H1 (cell line): ENCODE measurements at regions not wholly inside any gene's neighbourhood (a gene's known extent, or its start where the extent isn't known, plus 50 kb on each side); places are given as distances from the start of the nearest gene placed in this dataset.
A peak's percentile ranks its signal among the peaks of the same experiment; 100 is the strongest.

Source experiments
- CTCF ChIA-PET: fragments of 300-600 bp; sonication (Branson Sonifier 250); formaldehyde crosslinking; loops from one replicate; lab custom pipeline; 2021; ENCODE audit not compliant: partially characterized antibody; lab: Charles Lee
- POLR2A ChIA-PET: fragments of 300-600 bp; sonication (Branson Sonifier 250); formaldehyde crosslinking; loops from one replicate; lab custom pipeline; 2021; ENCODE audit warnings: inconsistent platforms; ENCODE audit not compliant: partially characterized antibody; lab: Charles Lee
- DNase-seq, 2 experiments: peaks; one replicate each; pipeline versions ENCODE4 v3.0.0 to v3.0.0-alpha.2; 2010 to 2022; ENCODE audit warnings: low spot score in 2 of 2, low read depth in 1 of 2, mixed read lengths in 1 of 2
- FAIRE-seq: peaks from 2 replicates; lab custom pipeline; 2011; peaks lifted over from hg19 to GRCh38; lab: Jason Lieb, UNC
- H2AFZ ChIP-seq: 2 replicates; pipeline ENCODE4 v1.8.1; 2012; ENCODE audit warnings: low read length, inconsistent platforms
- H2AK5ac ChIP-seq: 2 replicates; pipeline ENCODE4 v1.6.1; 2013; ENCODE audit warnings: low read depth, low read length
- H2BK120ac ChIP-seq: replicated peaks from 2 replicates; pipeline ENCODE3; 2013; ENCODE audit warnings: low read depth, low read length, inconsistent platforms
- H2BK12ac ChIP-seq: 2 replicates; pipeline ENCODE4 v1.6.1; 2013; ENCODE audit warnings: low read depth, low read length
- H2BK15ac ChIP-seq: 2 replicates; pipeline ENCODE4 v1.6.1; 2013; ENCODE audit warnings: low read length
- H2BK20ac ChIP-seq: 2 replicates; pipeline ENCODE4 v1.6.1; 2013; ENCODE audit warnings: low read length
- H2BK5ac ChIP-seq: 2 replicates; pipeline ENCODE4 v1.6.1; 2013; ENCODE audit warnings: low read depth, low read length
- H3K14ac ChIP-seq: 2 replicates; pipeline ENCODE4 v1.6.1; 2013; ENCODE audit warnings: inconsistent platforms; ENCODE audit not compliant: insufficient read length
- H3K18ac ChIP-seq: 2 replicates; pipeline ENCODE4 v1.6.1; 2013; ENCODE audit warnings: low read length; ENCODE audit errors: extremely low read depth
- H3K23ac ChIP-seq: 2 replicates; pipeline ENCODE4 v1.6.1; 2013; ENCODE audit warnings: inconsistent platforms; ENCODE audit not compliant: insufficient read length
- H3K23me2 ChIP-seq: 2 replicates; pipeline ENCODE4 v1.6.1; 2013; ENCODE audit warnings: low read depth, low read length
- H3K27ac ChIP-seq: 2 replicates; pipeline ENCODE4 v1.6.1; 2011; ENCODE audit warnings: low read depth, low read length, inconsistent platforms
- H3K27me3 ChIP-seq, 4 experiments: replicated peaks in 1 of 4; 1 replicate in 1 of 4; 2 replicates in 3 of 4; pipeline versions ENCODE4 v1.6.1 to v1.8.1; 2011 to 2013; ENCODE audit warnings: low read length in 3 of 4, mild to moderate bottlenecking in 3 of 4, inconsistent platforms in 2 of 4, mixed read lengths in 2 of 4, moderate library complexity in 1 of 4; ENCODE audit not compliant: control insufficient read depth in 3 of 4, insufficient read depth in 3 of 4; ENCODE audit errors: extremely low read depth in 1 of 4
- H3K36me3 ChIP-seq, 4 experiments: 2 replicates each; pipeline versions ENCODE4 v1.6.1 to v1.8.1; 2011 to 2013; ENCODE audit warnings: mild to moderate bottlenecking in 4 of 4, low read length in 3 of 4, moderate library complexity in 2 of 4, control low read depth in 1 of 4, inconsistent platforms in 1 of 4; ENCODE audit not compliant: insufficient read depth in 4 of 4, control insufficient read depth in 2 of 4
- H3K4ac ChIP-seq: replicated peaks from 2 replicates; pipeline ENCODE3; 2013; ENCODE audit warnings: low read length, low read depth, mixed read lengths, inconsistent platforms; ENCODE audit not compliant: insufficient read length
- H3K4me1 ChIP-seq, 4 experiments: replicated peaks in 1 of 4; 1 replicate in 1 of 4; 2 replicates in 3 of 4; pipeline versions ENCODE4 v1.6.1 to v1.8.1; 2011 to 2013; ENCODE audit warnings: low read length in 3 of 4, inconsistent platforms in 2 of 4, mixed read lengths in 1 of 4; ENCODE audit not compliant: insufficient read depth in 4 of 4, control insufficient read depth in 3 of 4
- H3K4me2 ChIP-seq, 2 experiments: 2 replicates each; pipeline versions ENCODE4 v1.6.1 to v1.8.1; 2011 to 2013; ENCODE audit warnings: low read depth in 2 of 2, low read length in 2 of 2, control low read depth in 1 of 2, inconsistent platforms in 1 of 2, mild to moderate bottlenecking in 1 of 2; ENCODE audit not compliant: insufficient read depth in 1 of 2
- H3K4me3 ChIP-seq, 4 experiments: fragments of 200-600, 300-600 bp in 1 of 4; sonication (generic), shearing (Covaris generic), sonication (Bioruptor Twin) in 1 of 4; 2 replicates each; pipeline versions ENCODE4 v1.5.1 to v1.8.1; 2011 to 2016; ENCODE audit warnings: low read length in 4 of 4, low read depth in 3 of 4, control low read depth in 2 of 4, inconsistent platforms in 2 of 4, mild to moderate bottlenecking in 2 of 4, mixed read lengths in 1 of 4, moderate library complexity in 1 of 4; ENCODE audit not compliant: insufficient read depth in 2 of 4; ENCODE audit errors: extremely low read depth in 1 of 4
- H3K56ac ChIP-seq: replicated peaks from 2 replicates; pipeline ENCODE3; 2013; ENCODE audit warnings: low read depth, mild to moderate bottlenecking, mixed read lengths, low read length, inconsistent platforms; ENCODE audit not compliant: insufficient read length
- H3K79me1 ChIP-seq: 2 replicates; pipeline ENCODE4 v1.6.1; 2013; ENCODE audit warnings: low read depth, low read length, control low read depth
- H3K79me2 ChIP-seq, 2 experiments: 2 replicates each; pipeline versions ENCODE4 v1.6.1 to v1.8.1; 2012 to 2013; ENCODE audit warnings: low read length in 2 of 2, mild to moderate bottlenecking in 2 of 2, inconsistent platforms in 1 of 2; ENCODE audit not compliant: insufficient read depth in 2 of 2, control insufficient read depth in 1 of 2
- H3K9ac ChIP-seq, 4 experiments: replicated peaks in 1 of 4; 1 replicate in 1 of 4; 2 replicates in 3 of 4; pipeline versions ENCODE4 v1.6.1 to v1.8.1; 2011 to 2013; ENCODE audit warnings: low read depth in 3 of 4, low read length in 3 of 4, control low read depth in 2 of 4, mild to moderate bottlenecking in 2 of 4, moderate library complexity in 2 of 4, inconsistent platforms in 1 of 4; ENCODE audit errors: extremely low read depth in 1 of 4
- H3K9me3 ChIP-seq, 2 experiments: 2 replicates each; pipeline versions ENCODE4 v1.6.1 to v1.8.1; 2012 to 2013; ENCODE audit warnings: mild to moderate bottlenecking in 2 of 2, moderate library complexity in 2 of 2, control low read depth in 1 of 2, inconsistent platforms in 1 of 2, low read depth in 1 of 2, low read length in 1 of 2, mixed read lengths in 1 of 2; ENCODE audit not compliant: insufficient read depth in 2 of 2
- H4K20me1 ChIP-seq, 2 experiments: replicated peaks in 1 of 2; 2 replicates each; pipeline versions ENCODE3 to v1.8.1; 2011 to 2013; ENCODE audit warnings: inconsistent platforms in 2 of 2, low read length in 2 of 2, mild to moderate bottlenecking in 1 of 2; ENCODE audit not compliant: insufficient read depth in 2 of 2, control insufficient read depth in 1 of 2
- H4K5ac ChIP-seq: 2 replicates; pipeline ENCODE4 v1.6.1; 2013; ENCODE audit warnings: low read length, low read depth, mixed read lengths, inconsistent platforms; ENCODE audit not compliant: insufficient read length
- H4K8ac ChIP-seq: 2 replicates; pipeline ENCODE4 v1.8.0; 2013; ENCODE audit warnings: mild to moderate bottlenecking, moderate library complexity, low read length, inconsistent platforms; ENCODE audit not compliant: insufficient read depth; ENCODE audit errors: extremely low read depth
- H4K91ac ChIP-seq: replicated peaks from 2 replicates; pipeline ENCODE3; 2013; ENCODE audit warnings: low read length, mixed read lengths, inconsistent platforms; ENCODE audit not compliant: insufficient read length
- CHD1 ChIP-seq: IDR thresholded peaks from 2 replicates; pipeline ENCODE4 v1.6.1; 2012; ENCODE audit warnings: low read depth, low read length, improper control_type of control experiment
- TEAD4 ChIP-seq: IDR thresholded peaks from 2 replicates; pipeline ENCODE4 v1.6.1; 2012; ENCODE audit warnings: low read depth, low read length, inconsistent platforms, mixed read lengths
- WGBS, 2 experiments: shearing (Covaris generic) in 1 of 2; methylation state at CpG; one replicate each; pipeline versions ENCODE4 v1.1.6 to v1.1.7; 2013 to 2015; ENCODE audit warnings: low lambda C conversion rate in 2 of 2, mixed read lengths in 2 of 2, inconsistent platforms in 1 of 2, low coverage in 1 of 2, missing lambda C conversion rate in 1 of 2; ENCODE audit not compliant: insufficient replicate concordance in 2 of 2, insufficient coverage in 1 of 2, insufficient read length in 1 of 2; ENCODE audit errors: extremely low coverage in 1 of 2, missing lambda C conversion rate in 1 of 2; 5-methylcytosine and 5-hydroxymethylcytosine counted together

DNA sequence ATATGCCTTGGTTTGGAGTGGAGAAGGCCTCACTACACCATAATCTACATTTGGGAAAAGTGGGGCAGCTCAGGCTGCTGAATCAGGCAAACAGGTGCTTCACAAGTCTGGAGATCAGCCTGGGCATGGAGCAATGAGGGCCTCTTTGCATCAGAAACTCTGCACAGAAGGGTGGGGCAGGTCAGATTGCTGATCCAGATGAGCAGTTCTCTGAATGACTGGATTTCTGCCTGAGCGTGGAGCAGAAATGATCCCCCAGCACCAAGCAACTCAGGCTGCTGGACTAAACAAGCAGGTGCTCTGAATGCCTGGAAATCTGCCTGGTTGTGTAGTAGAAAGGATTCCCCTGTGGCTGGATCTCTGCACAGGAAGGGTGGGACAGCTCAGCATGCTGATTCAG, 605.3 kb upstream of the ZNF804A start:
- ChIA-PET POLR2A (no interaction called here), CTCF (no interaction called here)
- Histone ChIP-seq H2AFZ (0 out of 2 replicates have a peak overlapping the region, but pooled peaks have one; percentile 88), H2BK5ac (no peak overlapping the region), H3K23ac (no peak overlapping the region), H4K8ac (no peak overlapping the region), H3K4me2 (no peak overlapping the region), H3K9me3 (no peaks in the 10 kb centered on the region), H3K4me1 (peaks cover 0 to 7% (median 2%) of the 10 kb centered on the region in 4 experiments; a peak in 2 of 7 replicates), H4K20me1 (no peaks in the 10 kb centered on the region), H3K18ac (no peak overlapping the region), H3K79me2 (no peaks in the 10 kb centered on the region), H3K23me2 (no peaks in the 10 kb centered on the region), H2BK120ac (no peak overlapping the region), H2AK5ac (no peak overlapping the region), H3K4ac (no peak overlapping the region), H3K4me3 (no peak overlapping the region), H2BK15ac (no peak overlapping the region), H2BK20ac (no peak overlapping the region), H3K79me1 (no peaks in the 10 kb centered on the region), H2BK12ac (no peak overlapping the region), H3K14ac (no peak overlapping the region), H4K5ac (no peak overlapping the region), H3K56ac (no peak overlapping the region), H3K9ac (no peak overlapping the region), H4K91ac (no peak overlapping the region), H3K36me3 (no peaks in the 10 kb centered on the region), H3K27ac (no peak overlapping the region), H3K27me3 (no peaks in the 10 kb centered on the region)
- WGBS, 2 experiments = 100% methylated on average over 1 of the region's 1 CpG; no CpG with 5 or more reads in 1 of the 2 experiments
- no peak for TF ChIP-seq TEAD4
- TF ChIP-seq CHD1 = no peak
- DNase-seq (no peak), FAIRE-seq (no peak)
